KOPT-K1 (cell line): ENCODE measurements at regions not wholly inside any gene's neighbourhood (a gene's known extent, or its start where the extent isn't known, plus 50 kb on each side); places are given as distances from the start of the nearest gene placed in this dataset.

Source experiments
- H3K27ac ChIP-seq: fragments of 200-600 bp; sonication (generic); 2 replicates; pipeline ENCODE4 v1.5.1; 2016; ENCODE audit warnings: antibody characterized with exemption, mild to moderate bottlenecking, low read depth, low read length; ENCODE audit not compliant: poor library complexity, severe bottlenecking
- H3K36me3 ChIP-seq: fragments of 200-600 bp; sonication (generic); 2 replicates; pipeline ENCODE4 v1.5.1; 2017; ENCODE audit warnings: antibody characterized with exemption, mild to moderate bottlenecking, low read length, moderate library complexity; ENCODE audit not compliant: insufficient read depth
- H3K9me3 ChIP-seq: fragments of 200-600 bp; sonication (generic); 2 replicates; pipeline ENCODE4 v1.5.1; 2017; ENCODE audit warnings: antibody characterized with exemption, low read length, mild to moderate bottlenecking; ENCODE audit not compliant: insufficient read depth, poor library complexity, severe bottlenecking

GRCh38 chr2:60168247-60168646 lies 385.2 kb downstream of the BCL11A start:
- Histone ChIP-seq H3K36me3 (no peaks in the 10 kb centered on the region), H3K9me3 (no peaks in the 10 kb centered on the region), H3K27ac (no peak overlapping the region)

DNA sequence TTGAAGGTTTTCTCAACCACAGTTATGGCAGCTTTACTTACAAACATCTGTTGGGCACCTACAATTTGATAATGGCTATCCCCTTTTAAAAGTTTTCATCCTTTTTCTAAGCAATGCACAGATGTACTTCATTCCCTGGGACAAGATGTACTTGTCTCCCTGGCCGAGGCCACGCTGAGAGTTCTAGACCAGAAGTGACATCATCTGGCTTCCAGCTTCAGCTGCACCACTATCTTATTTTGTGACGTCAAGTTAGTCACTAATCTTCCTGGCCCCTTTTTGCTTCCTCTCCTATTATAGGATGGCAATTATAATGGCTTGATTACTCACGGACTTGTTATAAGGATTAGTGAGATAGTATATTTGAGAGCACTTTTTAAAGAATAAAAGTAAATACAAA lies 386.4 kb downstream of the BCL11A start:
- Histone ChIP-seq H3K27ac (no peak overlapping the region), H3K36me3 (no peaks in the 10 kb centered on the region), H3K9me3 (no peaks in the 10 kb centered on the region)

DNA sequence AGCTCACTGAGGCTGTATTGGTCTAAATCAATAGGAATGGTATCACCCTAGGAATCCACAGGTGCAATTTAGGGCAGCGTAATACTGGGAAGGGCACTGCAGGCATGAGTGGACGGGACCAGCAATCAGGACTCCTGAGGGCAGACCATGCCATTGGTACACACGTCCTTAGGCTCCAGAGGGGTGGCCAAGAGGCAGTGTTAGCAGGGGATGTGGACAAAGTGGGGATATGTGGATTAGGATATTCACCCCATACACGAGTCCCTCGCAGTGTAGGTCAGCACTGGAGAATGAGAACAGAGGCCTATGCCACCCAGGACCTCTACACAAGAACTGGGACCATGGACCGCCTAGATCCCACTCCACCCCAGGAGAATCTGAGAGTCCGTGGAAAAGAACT lies 389.8 kb downstream of the BCL11A start:
- no peaks in the 10 kb centered on the region for H3K36me3 ChIP-seq
- no peaks in the 10 kb centered on the region for H3K9me3 ChIP-seq
- no peak overlapping the region for H3K27ac ChIP-seq

GRCh38 chr2:60159519-60159918 lies 393.9 kb downstream of the BCL11A start:
- H3K36me3 ChIP-seq: no peaks in the 10 kb centered on the region
- peak overlapping the region; percentile 15 for H3K27ac ChIP-seq
- H3K9me3 ChIP-seq: no peaks in the 10 kb centered on the region

- Histone ChIP-seq H3K9me3 (peaks cover 12% of the 10 kb centered on the region), H3K27ac (no peak overlapping the region), H3K36me3 (no peaks in the 10 kb centered on the region)
Observed at GRCh38 chr2:60158262-60158661, 395.2 kb downstream of the BCL11A start.

DNA sequence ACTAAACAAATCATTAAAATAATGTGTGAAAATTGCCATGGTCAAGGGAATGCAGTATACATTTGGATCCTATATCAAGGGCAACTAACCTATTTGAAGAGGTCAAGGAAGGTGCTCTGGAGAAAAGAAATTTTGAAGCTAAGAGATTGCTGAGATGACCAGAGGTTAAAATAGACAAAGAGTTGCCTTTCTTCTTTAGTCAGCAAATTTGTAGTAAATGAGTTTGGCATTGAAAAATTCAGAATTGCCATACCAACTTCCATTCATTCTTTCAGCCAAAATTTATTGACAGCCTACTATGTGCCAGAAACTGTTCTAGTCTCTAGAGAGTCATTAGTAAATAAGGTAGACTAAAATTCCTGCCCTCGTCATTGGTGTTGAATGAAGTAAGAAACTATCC lies 396.2 kb downstream of the BCL11A start:
- no peak overlapping the region for H3K27ac ChIP-seq
- peaks cover 21% of the 10 kb centered on the region for H3K9me3 ChIP-seq
- H3K36me3 ChIP-seq: no peaks in the 10 kb centered on the region

DNA sequence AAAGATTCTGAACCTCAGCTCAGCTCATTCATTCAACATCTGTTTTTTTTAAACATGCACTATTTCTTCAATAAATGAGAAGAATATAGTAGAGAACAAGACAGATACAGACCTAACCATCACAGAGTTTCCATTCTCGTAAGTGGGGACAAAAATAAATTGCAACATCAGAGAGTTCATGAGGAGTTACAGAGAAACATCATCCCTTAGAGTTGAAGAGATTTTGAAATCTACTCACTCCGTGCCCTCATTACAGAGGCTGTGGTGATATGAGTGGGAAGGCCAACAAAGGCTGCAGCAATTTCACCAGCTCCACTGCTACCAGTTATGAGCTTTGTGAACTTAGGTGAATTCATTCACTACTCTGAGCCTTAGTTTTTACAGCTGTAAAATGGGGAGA lies 399.3 kb downstream of the BCL11A start:
- peaks cover 25% of the 10 kb centered on the region for H3K9me3 ChIP-seq
- no peak overlapping the region for H3K27ac ChIP-seq
- H3K36me3 ChIP-seq: no peaks in the 10 kb centered on the region

DNA sequence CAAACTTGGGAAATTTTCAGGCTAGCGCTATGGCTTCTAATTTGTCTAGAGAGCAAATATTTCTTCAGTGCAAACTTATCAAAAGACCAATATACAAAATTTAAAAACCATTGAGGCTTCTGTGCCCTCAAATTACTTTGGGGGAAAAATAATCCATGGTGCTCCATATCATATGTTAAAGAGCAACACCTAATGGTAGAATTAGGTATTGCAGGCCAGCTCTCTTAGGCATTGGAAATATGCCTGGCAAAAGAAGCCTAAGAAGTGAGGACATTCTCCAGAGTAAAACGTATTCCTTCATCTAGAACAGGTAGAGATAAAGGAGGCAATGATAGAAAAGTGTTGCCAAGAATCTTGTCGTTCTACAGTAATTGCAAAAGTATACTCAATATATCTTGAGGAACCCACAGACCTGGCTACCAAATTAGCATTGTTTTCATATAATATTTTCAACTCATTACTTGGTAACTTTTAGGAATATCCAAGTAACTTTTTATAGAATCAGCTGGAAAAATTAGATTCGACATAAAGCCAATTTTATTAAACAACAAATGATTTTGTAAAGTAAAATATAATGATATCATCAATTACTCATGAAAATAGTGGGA lies 401.1 kb downstream of the BCL11A start:
- H3K27ac ChIP-seq: no peak overlapping the region
- H3K9me3 ChIP-seq: peaks cover 26% of the 10 kb centered on the region
- no peaks in the 10 kb centered on the region for H3K36me3 ChIP-seq

DNA sequence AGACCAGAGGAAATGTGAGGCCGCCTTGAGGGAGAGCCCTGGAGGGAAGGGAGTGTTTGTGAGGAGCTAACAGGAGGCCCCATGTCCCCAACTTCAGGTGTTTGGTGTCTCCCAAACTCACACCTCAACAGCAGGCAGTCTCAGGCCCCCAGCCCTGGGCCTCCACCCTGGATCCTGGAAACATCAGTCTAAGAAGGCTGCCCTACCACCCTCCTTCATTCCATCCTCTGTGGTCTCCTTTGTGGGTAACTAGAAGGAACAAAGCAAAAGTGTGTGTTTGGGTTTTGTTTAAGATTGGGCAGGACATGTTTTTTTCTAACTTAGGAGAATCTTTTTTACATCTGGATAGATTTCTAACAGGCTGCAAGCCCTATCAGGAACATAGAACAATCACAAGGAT lies 404.3 kb downstream of the BCL11A start:
- peak overlapping the region; percentile 95 for H3K27ac ChIP-seq

GRCh38 chr2:60148716-60149115 lies 404.7 kb downstream of the BCL11A start:
- Histone ChIP-seq H3K27ac (peak overlapping the region; percentile 95), H3K36me3 (no peaks in the 10 kb centered on the region), H3K9me3 (peaks cover 22% of the 10 kb centered on the region)

More for the DNA sequence above, 404.3 kb downstream of the BCL11A start:
- Histone ChIP-seq H3K36me3 (no peaks in the 10 kb centered on the region), H3K9me3 (peaks cover 26% of the 10 kb centered on the region)

DNA sequence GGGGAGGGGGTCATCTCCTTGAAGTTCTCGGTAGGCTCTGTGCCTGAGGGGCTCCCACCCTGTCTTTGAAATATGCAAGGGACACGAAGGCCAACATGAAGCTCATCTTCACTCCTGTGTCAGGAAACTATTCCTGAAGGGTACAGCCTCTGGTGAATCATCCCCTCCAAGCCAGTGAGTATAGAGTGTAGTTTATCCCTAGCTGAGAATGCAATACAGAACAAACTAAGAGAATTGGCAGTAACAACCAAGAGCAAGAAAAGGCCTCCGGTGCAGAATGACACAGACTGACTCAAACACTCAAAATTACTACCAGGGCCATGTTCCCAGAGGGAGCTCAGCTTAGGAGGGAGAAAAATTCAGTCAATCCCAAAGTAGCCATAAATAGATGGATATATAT lies 413.3 kb downstream of the BCL11A start:
- Histone ChIP-seq H3K27ac (no peak overlapping the region), H3K36me3 (no peaks in the 10 kb centered on the region)

DNA sequence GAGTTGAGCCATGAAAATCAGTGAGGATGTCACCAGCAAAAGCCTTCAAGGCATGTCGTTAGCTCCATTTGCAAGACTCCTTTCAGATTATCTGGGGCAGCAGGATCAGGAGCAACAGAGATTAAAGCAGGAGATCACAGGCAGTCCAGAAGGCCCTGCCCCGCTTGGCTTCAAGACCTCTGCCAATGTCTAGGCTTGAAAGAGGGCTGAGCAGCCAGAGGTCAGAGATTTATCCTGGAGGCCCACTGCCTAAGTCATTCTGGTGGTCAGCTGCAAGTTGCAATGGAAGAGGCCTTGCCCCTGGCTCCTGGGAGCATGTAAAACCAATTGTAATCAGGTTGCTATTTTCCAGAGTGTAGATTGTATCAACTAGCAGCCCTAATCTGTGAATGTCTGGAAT lies 416.5 kb downstream of the BCL11A start:
- H3K36me3 ChIP-seq: no peaks in the 10 kb centered on the region
- peaks cover 9% of the 10 kb centered on the region for H3K9me3 ChIP-seq
- no peak overlapping the region for H3K27ac ChIP-seq

More for the DNA sequence above, 413.3 kb downstream of the BCL11A start:
- peaks cover 7% of the 10 kb centered on the region for H3K9me3 ChIP-seq

DNA sequence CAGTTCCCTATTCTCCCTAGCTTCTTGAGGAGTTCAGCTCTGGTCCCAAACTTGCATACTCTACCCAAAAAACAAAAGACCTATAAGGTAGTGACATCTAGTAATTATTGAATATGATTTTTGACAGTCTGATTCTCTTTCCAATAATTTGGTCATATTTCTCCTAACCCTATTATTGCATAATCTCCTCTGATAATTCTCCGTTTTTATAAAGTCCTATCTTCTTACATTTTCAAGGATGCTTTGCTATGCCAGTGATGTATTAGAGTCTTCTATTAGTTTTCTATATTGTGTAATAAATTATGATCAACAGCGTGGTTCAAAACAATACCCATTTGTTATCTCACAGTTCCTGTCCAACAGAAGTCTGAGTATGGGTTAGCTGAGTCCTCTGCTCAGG lies 426.3 kb downstream of the BCL11A start:
- H3K36me3 ChIP-seq: no peaks in the 10 kb centered on the region
- peaks cover 39% of the 10 kb centered on the region for H3K9me3 ChIP-seq
- H3K27ac ChIP-seq: no peak overlapping the region

DNA sequence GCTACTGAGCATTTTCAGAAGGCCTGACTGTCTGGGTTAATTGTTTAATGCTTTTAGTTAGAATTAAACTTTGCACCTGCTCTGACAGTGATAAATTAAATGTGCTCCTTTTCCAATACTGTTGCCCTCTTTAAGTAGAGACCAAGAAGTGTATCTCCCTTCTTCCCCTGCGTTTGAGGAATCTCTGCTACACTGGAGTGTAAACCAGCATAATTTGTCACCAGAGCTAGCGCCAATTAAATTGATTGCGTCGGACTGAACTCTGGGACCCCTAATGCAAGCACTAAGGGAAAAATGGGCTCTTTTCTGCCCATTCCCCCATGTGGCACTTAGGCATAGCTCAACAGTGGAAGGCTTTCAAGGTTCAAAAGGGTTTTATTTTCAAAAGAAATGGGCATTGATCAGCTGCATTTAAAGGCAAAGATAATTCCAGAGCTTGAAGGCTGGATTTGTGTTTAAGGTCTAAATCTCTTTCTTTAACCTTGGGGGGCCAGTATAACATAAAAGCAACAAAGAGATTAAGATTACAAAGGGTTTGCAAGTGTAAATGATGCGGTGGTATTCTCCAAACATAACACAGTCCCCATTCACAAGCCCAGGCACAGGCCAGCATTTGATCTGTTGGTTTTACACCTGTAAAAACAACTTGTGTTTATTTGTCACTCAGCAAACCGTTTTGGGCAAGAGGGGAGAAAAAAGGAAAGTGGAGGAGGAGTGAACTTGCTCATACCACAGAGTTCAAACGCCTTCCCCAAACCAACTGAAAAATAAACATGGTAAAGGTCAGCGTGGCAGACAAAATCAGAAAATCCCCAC lies 427.6 kb downstream of the BCL11A start:
- peaks cover 46% of the 10 kb centered on the region for H3K9me3 ChIP-seq
- H3K27ac ChIP-seq: no peak overlapping the region
- no peaks in the 10 kb centered on the region for H3K36me3 ChIP-seq

GRCh38 chr2:60119778-60120177 lies 433.7 kb downstream of the BCL11A start:
- Histone ChIP-seq H3K36me3 (no peaks in the 10 kb centered on the region), H3K27ac (no peak overlapping the region), H3K9me3 (peaks cover 79% of the 10 kb centered on the region)

- peaks cover 79% of the 10 kb centered on the region for H3K9me3 ChIP-seq
- H3K36me3 ChIP-seq: no peaks in the 10 kb centered on the region
- H3K27ac ChIP-seq: no peak overlapping the region
Observed at GRCh38 chr2:60118917-60119316, 434.5 kb downstream of the BCL11A start.
